DOHH2 (cell line): ENCODE measurements at regions not wholly inside any gene's neighbourhood (a gene's known extent, or its start where the extent isn't known, plus 50 kb on each side); places are given as distances from the start of the nearest gene placed in this dataset.

Experiments
- EZH2phosphoT487 ChIP-seq: fragments of 200-600 bp; sonication (generic); IDR thresholded peaks from 2 replicates; pipeline ENCODE4 v1.6.1; 2017; ENCODE audit warnings: borderline replicate concordance, mild to moderate bottlenecking, antibody characterized with exemption, low read length, moderate library complexity, mixed read lengths
- TF ChIP-seq, protein P1 (sequence below): fragments of 200-600 bp; sonication (generic); IDR thresholded peaks from one replicate; pipeline ENCODE4 v1.5.1; 2014; ENCODE audit warnings: antibody characterized with exemption, mild to moderate bottlenecking, low read depth, low read length; ENCODE audit not compliant: poor library complexity, severe bottlenecking

DNA sequence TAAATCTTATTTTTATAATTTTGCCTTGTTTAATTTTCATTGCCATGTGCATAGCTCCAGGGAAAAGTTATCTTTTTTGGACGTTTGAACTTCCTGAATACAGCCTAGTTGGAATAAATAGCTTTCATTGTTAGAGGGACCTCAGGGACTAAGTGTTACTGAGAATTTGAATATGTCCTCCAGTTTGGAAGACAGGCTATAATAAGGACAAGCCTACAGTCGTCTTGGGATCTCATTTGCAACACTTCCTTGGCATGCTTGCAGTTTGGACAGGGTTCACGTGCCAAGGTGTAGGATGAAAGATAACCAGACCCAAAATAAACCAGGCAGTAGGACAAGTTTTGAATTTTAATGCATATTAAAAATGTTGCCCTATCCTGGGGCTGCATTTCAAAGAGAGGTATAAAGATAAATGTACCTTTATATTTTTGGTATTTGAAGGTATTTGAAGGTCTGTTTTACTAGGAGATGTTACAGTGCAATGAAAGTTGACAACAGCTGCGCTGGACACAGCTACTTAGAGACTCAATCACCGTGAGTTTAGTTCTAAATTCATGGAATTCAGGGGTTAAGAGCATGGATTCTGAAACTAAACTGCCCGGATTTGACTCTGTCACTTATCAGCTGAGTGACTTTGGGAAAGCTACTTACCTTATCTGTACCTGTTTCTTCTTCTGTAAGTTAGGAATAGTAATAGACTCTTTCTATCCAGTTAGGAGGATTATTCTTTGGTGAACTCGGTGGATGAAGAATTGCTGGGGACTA is 134.1 kb downstream of the ACTBL2 start:
- TF ChIP-seq, protein P1, sequence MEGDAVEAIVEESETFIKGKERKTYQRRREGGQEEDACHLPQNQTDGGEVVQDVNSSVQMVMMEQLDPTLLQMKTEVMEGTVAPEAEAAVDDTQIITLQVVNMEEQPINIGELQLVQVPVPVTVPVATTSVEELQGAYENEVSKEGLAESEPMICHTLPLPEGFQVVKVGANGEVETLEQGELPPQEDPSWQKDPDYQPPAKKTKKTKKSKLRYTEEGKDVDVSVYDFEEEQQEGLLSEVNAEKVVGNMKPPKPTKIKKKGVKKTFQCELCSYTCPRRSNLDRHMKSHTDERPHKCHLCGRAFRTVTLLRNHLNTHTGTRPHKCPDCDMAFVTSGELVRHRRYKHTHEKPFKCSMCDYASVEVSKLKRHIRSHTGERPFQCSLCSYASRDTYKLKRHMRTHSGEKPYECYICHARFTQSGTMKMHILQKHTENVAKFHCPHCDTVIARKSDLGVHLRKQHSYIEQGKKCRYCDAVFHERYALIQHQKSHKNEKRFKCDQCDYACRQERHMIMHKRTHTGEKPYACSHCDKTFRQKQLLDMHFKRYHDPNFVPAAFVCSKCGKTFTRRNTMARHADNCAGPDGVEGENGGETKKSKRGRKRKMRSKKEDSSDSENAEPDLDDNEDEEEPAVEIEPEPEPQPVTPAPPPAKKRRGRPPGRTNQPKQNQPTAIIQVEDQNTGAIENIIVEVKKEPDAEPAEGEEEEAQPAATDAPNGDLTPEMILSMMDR: no peak
- no peak for TF ChIP-seq EZH2phosphoT487
